ENCODE measurements at regions not wholly inside any gene's neighbourhood (a gene's known extent, or its start where the extent isn't known, plus 50 kb on each side); places are given as distances from the start of the nearest gene placed in this dataset.
A peak's percentile ranks its signal among the peaks of the same experiment; 100 is the strongest.
"Not testable (repeated sequence)": the region's sequence is repeated elsewhere in the genome, so short reads cannot be mapped to it uniquely, and the experiment has no call there.

GRCh38 chr15:87702270-87702669 is 554.3 kb downstream of the NTRK3 start:
- Histone ChIP-seq H3K9me3 (replicated peaks in 1 of 3) (no peaks in the 10 kb centered on the region), H3K36me3 (replicated peaks in 1 of 2) (no peaks in the 10 kb centered on the region), H3K4me1 (replicated peaks in 1 of 2) (no peaks in the 10 kb centered on the region), H3K4me3 (no peak overlapping the region), H3K27me3 (no peaks in the 10 kb centered on the region), H3K27ac (no peak overlapping the region)
- no peak for DNase-seq
- intact Hi-C loops (cut with DNase I): no loop called here
- 69 to 88% (median 84%) methylated on average over 4 of the region's 4 CpGs for WGBS, 4 donors
- no peak for TF ChIP-seq POLR2A (IDR thresholded peaks at IDR 0.05)
- TF ChIP-seq, protein P1, sequence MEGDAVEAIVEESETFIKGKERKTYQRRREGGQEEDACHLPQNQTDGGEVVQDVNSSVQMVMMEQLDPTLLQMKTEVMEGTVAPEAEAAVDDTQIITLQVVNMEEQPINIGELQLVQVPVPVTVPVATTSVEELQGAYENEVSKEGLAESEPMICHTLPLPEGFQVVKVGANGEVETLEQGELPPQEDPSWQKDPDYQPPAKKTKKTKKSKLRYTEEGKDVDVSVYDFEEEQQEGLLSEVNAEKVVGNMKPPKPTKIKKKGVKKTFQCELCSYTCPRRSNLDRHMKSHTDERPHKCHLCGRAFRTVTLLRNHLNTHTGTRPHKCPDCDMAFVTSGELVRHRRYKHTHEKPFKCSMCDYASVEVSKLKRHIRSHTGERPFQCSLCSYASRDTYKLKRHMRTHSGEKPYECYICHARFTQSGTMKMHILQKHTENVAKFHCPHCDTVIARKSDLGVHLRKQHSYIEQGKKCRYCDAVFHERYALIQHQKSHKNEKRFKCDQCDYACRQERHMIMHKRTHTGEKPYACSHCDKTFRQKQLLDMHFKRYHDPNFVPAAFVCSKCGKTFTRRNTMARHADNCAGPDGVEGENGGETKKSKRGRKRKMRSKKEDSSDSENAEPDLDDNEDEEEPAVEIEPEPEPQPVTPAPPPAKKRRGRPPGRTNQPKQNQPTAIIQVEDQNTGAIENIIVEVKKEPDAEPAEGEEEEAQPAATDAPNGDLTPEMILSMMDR (IDR thresholded peaks at IDR 0.05): no peak

DNA sequence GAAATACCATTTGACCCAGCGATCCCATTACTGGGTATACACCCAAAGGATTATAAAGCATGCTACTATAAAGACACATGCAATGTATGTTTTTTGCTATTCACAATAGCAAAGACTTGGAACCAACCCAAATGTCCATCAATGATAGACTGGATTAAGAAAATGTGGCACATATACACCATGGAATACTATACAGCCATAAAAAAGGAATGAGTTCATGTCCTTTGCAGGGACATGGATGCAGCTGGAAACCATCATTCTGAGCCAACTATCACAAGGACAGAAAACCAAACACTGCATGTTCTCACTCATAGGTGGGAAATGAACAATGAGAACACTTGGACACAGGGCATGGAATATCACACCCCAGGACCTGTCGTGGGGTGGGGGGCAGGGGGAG is 558.1 kb downstream of the NTRK3 start:
- 80 to 88% (median 85%) methylated on average over 2 of the region's 2 CpGs for WGBS, 4 donors
- not testable (repeated sequence) for H3K9me3 ChIP-seq (replicated peaks in 1 of 3)

DNA sequence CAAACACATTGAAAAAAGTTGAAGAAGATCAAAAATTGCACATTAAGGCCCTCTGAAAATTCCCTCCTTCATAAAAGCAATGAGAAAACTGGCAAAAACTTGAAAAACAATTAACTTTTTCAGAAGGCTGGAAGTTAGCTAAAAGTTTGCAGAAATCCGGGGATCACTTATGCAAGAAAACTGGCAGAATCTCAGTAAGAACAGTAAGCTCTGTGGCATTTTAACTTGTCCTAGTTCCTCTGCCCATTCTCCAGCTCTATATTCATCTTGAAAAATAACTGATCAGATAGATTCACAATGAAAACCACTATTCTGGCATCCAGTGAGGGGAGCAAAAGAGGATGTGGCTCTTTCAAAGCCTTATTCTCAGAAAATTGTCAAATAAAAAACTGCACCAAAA is 566.8 kb downstream of the NTRK3 start:
- DNase-seq: no peak
- TF ChIP-seq, protein P1 (IDR thresholded peaks at IDR 0.05): no peak
- TF ChIP-seq POLR2A (IDR thresholded peaks at IDR 0.05): no peak
- WGBS, 4 donors: 73 to 78% (median 76%) methylated on average over 1 of the region's 1 CpG

More for the DNA sequence above, 558.1 kb downstream of the NTRK3 start:
- H3K27me3 ChIP-seq; DNase-seq; intact Hi-C loops (cut with DNase I); H3K4me3 ChIP-seq; H3K4me1 ChIP-seq (replicated peaks in 1 of 2); H3K27ac ChIP-seq; H3K36me3 ChIP-seq (replicated peaks in 1 of 2): not testable (repeated sequence)

DNA sequence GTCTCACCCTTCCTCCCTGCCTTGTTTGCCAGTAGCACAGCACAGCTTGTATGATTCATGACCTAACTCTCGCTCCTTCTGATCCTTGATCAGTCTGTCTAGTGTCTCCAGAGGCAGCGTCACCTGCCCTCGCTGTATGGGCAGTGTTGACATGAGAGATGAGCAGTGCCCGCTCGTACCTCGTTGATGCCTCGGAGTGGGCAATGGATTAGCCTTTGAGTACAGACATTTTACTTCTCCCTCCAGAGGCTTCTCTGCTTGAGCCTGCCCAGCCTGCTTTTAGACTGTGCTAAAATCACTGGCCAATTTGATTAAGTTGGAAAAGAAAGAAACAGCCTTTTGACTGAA is 569.0 kb downstream of the NTRK3 start:
- 62 to 68% (median 66%) methylated on average over 7 of the region's 7 CpGs for WGBS, 4 donors
- intact Hi-C loops (cut with DNase I): no loop called here
- Histone ChIP-seq H3K27ac (no peak overlapping the region), H3K9me3 (replicated peaks in 1 of 3) (no peaks in the 10 kb centered on the region), H3K27me3 (no peaks in the 10 kb centered on the region), H3K4me3 (no peak overlapping the region), H3K4me1 (replicated peaks in 1 of 2) (no peaks in the 10 kb centered on the region), H3K36me3 (replicated peaks in 1 of 2) (no peaks in the 10 kb centered on the region)
- DNase-seq: peak in 1 of 7 donors; percentile 66
- no peak for TF ChIP-seq POLR2A (IDR thresholded peaks at IDR 0.05)
- TF ChIP-seq, protein P1 (IDR thresholded peaks at IDR 0.05): no peak

More for the DNA sequence above, 566.8 kb downstream of the NTRK3 start:
- Histone ChIP-seq H3K4me3 (no peak overlapping the region), H3K27me3 (no peaks in the 10 kb centered on the region), H3K27ac (no peak overlapping the region), H3K9me3 (replicated peaks in 1 of 3) (no peaks in the 10 kb centered on the region), H3K36me3 (replicated peaks in 1 of 2) (no peaks in the 10 kb centered on the region), H3K4me1 (replicated peaks in 1 of 2) (no peaks in the 10 kb centered on the region)
- intact Hi-C loops (cut with DNase I): no loop called here

DNA sequence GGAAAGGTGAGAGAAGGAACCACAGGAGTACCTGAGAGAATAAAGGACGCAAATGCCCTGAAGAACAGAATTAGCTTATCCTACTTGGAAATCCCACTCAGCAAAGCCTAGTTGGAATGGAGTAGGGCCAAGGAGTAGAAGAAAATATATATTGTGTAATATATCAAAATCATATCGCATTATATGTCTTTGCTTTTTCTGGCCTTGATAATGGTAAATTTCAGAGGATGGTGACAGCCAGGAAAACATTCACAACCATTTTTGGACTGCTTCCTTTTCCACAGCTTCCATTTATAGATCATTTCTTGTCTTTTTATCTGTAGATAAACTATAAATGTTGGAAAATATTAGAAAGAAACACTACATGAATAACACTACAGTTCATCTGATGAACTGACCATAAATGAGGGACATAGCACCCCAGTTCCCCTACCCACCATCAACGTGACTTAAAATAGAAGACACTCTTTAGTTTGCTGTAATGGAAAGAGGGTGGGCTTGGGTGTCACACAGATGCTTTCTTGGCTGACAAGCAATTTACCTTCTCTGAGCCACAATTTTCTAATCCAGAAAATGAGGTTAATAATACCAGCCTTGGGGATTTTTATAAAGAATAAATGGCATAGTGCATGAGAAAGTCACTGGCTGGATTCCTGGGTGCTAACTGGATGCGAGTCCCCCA is 569.6 kb downstream of the NTRK3 start:
- no peak for TF ChIP-seq POLR2A (IDR thresholded peaks at IDR 0.05)
- TF ChIP-seq, protein P1 (IDR thresholded peaks at IDR 0.05): no peak
- 70 to 84% (median 77%) methylated on average over 4 of the region's 4 CpGs for WGBS, 4 donors
- Histone ChIP-seq H3K4me1 (replicated peaks in 1 of 2) (no peaks in the 10 kb centered on the region), H3K27me3 (no peaks in the 10 kb centered on the region), H3K4me3 (no peak overlapping the region), H3K27ac (no peak overlapping the region), H3K36me3 (replicated peaks in 1 of 2) (no peaks in the 10 kb centered on the region), H3K9me3 (replicated peaks in 1 of 3) (no peaks in the 10 kb centered on the region)
- no peak for DNase-seq
- intact Hi-C loops (cut with DNase I): no loop called here
